Fibroblast of lung (primary cell): ENCODE measurements at regions not wholly inside any gene's neighbourhood (a gene's known extent, or its start where the extent isn't known, plus 50 kb on each side); places are given as distances from the start of the nearest gene placed in this dataset.

Source experiments
- DNase-seq, 2 donors: peaks; one replicate each; pipeline versions ENCODE4 v3.0.0 to v3.0.0-alpha.2; 2010; ENCODE audit warnings: low read depth in 2 of 2
- H2AFZ ChIP-seq: 2 replicates; pipeline ENCODE4 v1.5.1; 2012; ENCODE audit warnings: low read length, control low read depth, inconsistent platforms
- H3K27ac ChIP-seq: 2 replicates; pipeline ENCODE4 v1.5.1; 2011; ENCODE audit warnings: low read length, control low read depth; ENCODE audit not compliant: insufficient read depth
- H3K27me3 ChIP-seq: 2 replicates; pipeline ENCODE4 v1.5.1; 2011; ENCODE audit warnings: mild to moderate bottlenecking, low read length; ENCODE audit not compliant: control insufficient read depth, insufficient read depth
- H3K36me3 ChIP-seq: 2 replicates; pipeline ENCODE4 v1.5.1; 2011; ENCODE audit warnings: low read length; ENCODE audit not compliant: control insufficient read depth, insufficient read depth
- H3K4me1 ChIP-seq: 2 replicates; pipeline ENCODE4 v1.5.1; 2011; ENCODE audit warnings: low read length; ENCODE audit not compliant: control insufficient read depth, insufficient read depth; ENCODE audit errors: extremely low read depth
- H3K4me2 ChIP-seq: 2 replicates; pipeline ENCODE4 v1.5.1; 2011; ENCODE audit warnings: low read length, control low read depth; ENCODE audit not compliant: insufficient read depth; ENCODE audit errors: extremely low read depth
- H3K4me3 ChIP-seq, 4 experiments: fragments of 200-600 bp in 1 of 4; sonication (generic) in 1 of 4; replicated peaks in 1 of 4; 2 replicates each; pipeline ENCODE4 v1.5.1; 2011 to 2016; ENCODE audit warnings: low read length in 4 of 4, low read depth in 3 of 4, mild to moderate bottlenecking in 3 of 4, control low read depth in 2 of 4, inconsistent platforms in 1 of 4, mixed read lengths in 1 of 4; ENCODE audit not compliant: insufficient read depth in 1 of 4; ENCODE audit errors: control extremely low read depth in 1 of 4
- H3K79me2 ChIP-seq: 2 replicates; pipeline ENCODE4 v1.5.1; 2012; ENCODE audit warnings: mild to moderate bottlenecking, low read length, inconsistent platforms; ENCODE audit not compliant: control insufficient read depth, insufficient read depth
- H3K9ac ChIP-seq: 2 replicates; pipeline ENCODE4 v1.5.1; 2011; ENCODE audit warnings: mild to moderate bottlenecking, low read length, control low read depth; ENCODE audit not compliant: insufficient read depth
- H3K9me3 ChIP-seq: 2 replicates; pipeline ENCODE4 v1.5.1; 2012; ENCODE audit warnings: low read depth, low read length; ENCODE audit not compliant: control insufficient read depth, insufficient read depth
- H4K20me1 ChIP-seq: 2 replicates; pipeline ENCODE4 v1.5.1; 2011; ENCODE audit warnings: low read length; ENCODE audit not compliant: control insufficient read depth, insufficient read depth; ENCODE audit errors: extremely low read depth
- EZH2 ChIP-seq: IDR thresholded peaks from 2 replicates; pipeline ENCODE4 v1.5.1; 2012; ENCODE audit warnings: low read length, control low read depth, mild to moderate bottlenecking; ENCODE audit errors: missing control alignments
- TF ChIP-seq, protein P1 (sequence below), 2 donors: IDR thresholded peaks in 1 of 2; conservative IDR thresholded peaks in 1 of 2; 1 replicate in 1 of 2; 2 replicates in 1 of 2; pipeline ENCODE4 v1.5.1; 2011 to 2012; ENCODE audit warnings: low read length in 2 of 2, control low read depth in 1 of 2, inconsistent platforms in 1 of 2, low read depth in 1 of 2, mild to moderate bottlenecking in 1 of 2

GRCh38 chr7:79837915-79838314, 296.7 kb upstream of the GNAI1 start:
- H2AFZ ChIP-seq = no peak overlapping the region
- no peaks in the 10 kb centered on the region for H4K20me1 ChIP-seq
- no peak overlapping the region for H3K4me2 ChIP-seq
- no peaks in the 10 kb centered on the region for H3K79me2 ChIP-seq
- H3K9ac ChIP-seq = no peak overlapping the region
- DNase-seq = no peak
- H3K27me3 ChIP-seq = no peaks in the 10 kb centered on the region
- no peak for TF ChIP-seq EZH2
- TF ChIP-seq, protein P1, sequence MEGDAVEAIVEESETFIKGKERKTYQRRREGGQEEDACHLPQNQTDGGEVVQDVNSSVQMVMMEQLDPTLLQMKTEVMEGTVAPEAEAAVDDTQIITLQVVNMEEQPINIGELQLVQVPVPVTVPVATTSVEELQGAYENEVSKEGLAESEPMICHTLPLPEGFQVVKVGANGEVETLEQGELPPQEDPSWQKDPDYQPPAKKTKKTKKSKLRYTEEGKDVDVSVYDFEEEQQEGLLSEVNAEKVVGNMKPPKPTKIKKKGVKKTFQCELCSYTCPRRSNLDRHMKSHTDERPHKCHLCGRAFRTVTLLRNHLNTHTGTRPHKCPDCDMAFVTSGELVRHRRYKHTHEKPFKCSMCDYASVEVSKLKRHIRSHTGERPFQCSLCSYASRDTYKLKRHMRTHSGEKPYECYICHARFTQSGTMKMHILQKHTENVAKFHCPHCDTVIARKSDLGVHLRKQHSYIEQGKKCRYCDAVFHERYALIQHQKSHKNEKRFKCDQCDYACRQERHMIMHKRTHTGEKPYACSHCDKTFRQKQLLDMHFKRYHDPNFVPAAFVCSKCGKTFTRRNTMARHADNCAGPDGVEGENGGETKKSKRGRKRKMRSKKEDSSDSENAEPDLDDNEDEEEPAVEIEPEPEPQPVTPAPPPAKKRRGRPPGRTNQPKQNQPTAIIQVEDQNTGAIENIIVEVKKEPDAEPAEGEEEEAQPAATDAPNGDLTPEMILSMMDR (conservative IDR thresholded peaks at IDR 0.05 in 1 of 2, IDR thresholded peaks at IDR 0.05 in 1 of 2; ENCODE audit: low read depth in 1 of 2, low read length in 2 of 2) = no peak
- no peak overlapping the region for H3K27ac ChIP-seq
- no peak overlapping the region for H3K4me3 ChIP-seq
- H3K9me3 ChIP-seq = no peaks in the 10 kb centered on the region
- no peaks in the 10 kb centered on the region for H3K4me1 ChIP-seq
- H3K36me3 ChIP-seq = no peaks in the 10 kb centered on the region

- Histone ChIP-seq H3K27ac (no peak overlapping the region), H2AFZ (no peak overlapping the region)
- DNase-seq = no peak
Measured at GRCh38 chr7:79833616-79834015, 301.0 kb upstream of the GNAI1 start.

GRCh38 chr7:79828866-79829265, 305.8 kb upstream of the GNAI1 start:
- Histone ChIP-seq H3K4me3 (no peak overlapping the region), H3K4me1 (peaks cover 4% of the 10 kb centered on the region), H3K27me3 (no peaks in the 10 kb centered on the region), H3K4me2 (no peak overlapping the region), H3K9ac (no peak overlapping the region), H3K36me3 (no peaks in the 10 kb centered on the region), H3K79me2 (no peaks in the 10 kb centered on the region), H2AFZ (no peak overlapping the region), H3K9me3 (no peaks in the 10 kb centered on the region), H4K20me1 (no peaks in the 10 kb centered on the region), H3K27ac (no peak overlapping the region)
- DNase-seq = peak in 1 of 2 donors; percentile 52
- TF ChIP-seq, protein P1 (conservative IDR thresholded peaks at IDR 0.05 in 1 of 2, IDR thresholded peaks at IDR 0.05 in 1 of 2; ENCODE audit: low read depth in 1 of 2, low read length in 2 of 2) = no peak
- no peak for TF ChIP-seq EZH2

More at GRCh38 chr7:79833616-79834015, 301.0 kb upstream of the GNAI1 start:
- Histone ChIP-seq H3K36me3 (no peaks in the 10 kb centered on the region), H3K9me3 (no peaks in the 10 kb centered on the region), H3K4me3 (no peak overlapping the region), H3K9ac (no peak overlapping the region), H3K79me2 (no peaks in the 10 kb centered on the region), H3K4me1 (peaks cover 4% of the 10 kb centered on the region), H4K20me1 (no peaks in the 10 kb centered on the region), H3K4me2 (no peak overlapping the region), H3K27me3 (no peaks in the 10 kb centered on the region)
- TF ChIP-seq EZH2 = no peak
- TF ChIP-seq, protein P1 (conservative IDR thresholded peaks at IDR 0.05 in 1 of 2, IDR thresholded peaks at IDR 0.05 in 1 of 2; ENCODE audit: low read depth in 1 of 2, low read length in 2 of 2) = no peak
